Stimulated activated naive B cell treated with anti-CD40 and anti-IgM and Interleukin-4, amounts not matched to agents 10 μg/mL and 1 μg/mL and 100 μg/mL, for 72 hours (primary cell): ENCODE measurements at regions not wholly inside any gene's neighbourhood (a gene's known extent, or its start where the extent isn't known, plus 50 kb on each side); places are given as distances from the start of the nearest gene placed in this dataset.

Source experiments
- ATAC-seq, 2 donors: fragments of 150-1000 bp; cut with Tn5 transposase; replicated peaks; 2 replicates each; pipeline ENCODE4 v1.10.0; 2021; ENCODE audit warnings: moderate library complexity in 1 of 2
- DNase-seq: peaks from one replicate; pipeline ENCODE4 v3.0.0; 2021
- H3K27ac Mint-ChIP-seq: one replicate; pipeline ENCODE4 v1.8.0; 2022; ENCODE audit warnings: mild to moderate bottlenecking, mixed read lengths
- H3K27me3 Mint-ChIP-seq, 2 donors: one replicate each; pipeline ENCODE4 v1.8.0; 2022; ENCODE audit warnings: mixed read lengths in 2 of 2
- H3K36me3 Mint-ChIP-seq, 2 donors: one replicate each; pipeline ENCODE4 v1.8.0; 2022; ENCODE audit warnings: mixed read lengths in 2 of 2, mild to moderate bottlenecking in 1 of 2
- H3K4me1 Mint-ChIP-seq, 2 donors: one replicate each; pipeline ENCODE4 v1.8.0; 2022; ENCODE audit warnings: mixed read lengths in 2 of 2, mild to moderate bottlenecking in 1 of 2
- H3K4me3 Mint-ChIP-seq, 2 donors: one replicate each; pipeline ENCODE4 v1.8.0; 2022; ENCODE audit warnings: mild to moderate bottlenecking in 2 of 2, mixed read lengths in 2 of 2, moderate library complexity in 1 of 2
- H3K9me3 Mint-ChIP-seq, 2 donors: one replicate each; pipeline ENCODE4 v1.8.0; 2022; ENCODE audit warnings: mixed read lengths in 2 of 2, mild to moderate bottlenecking in 1 of 2

DNA sequence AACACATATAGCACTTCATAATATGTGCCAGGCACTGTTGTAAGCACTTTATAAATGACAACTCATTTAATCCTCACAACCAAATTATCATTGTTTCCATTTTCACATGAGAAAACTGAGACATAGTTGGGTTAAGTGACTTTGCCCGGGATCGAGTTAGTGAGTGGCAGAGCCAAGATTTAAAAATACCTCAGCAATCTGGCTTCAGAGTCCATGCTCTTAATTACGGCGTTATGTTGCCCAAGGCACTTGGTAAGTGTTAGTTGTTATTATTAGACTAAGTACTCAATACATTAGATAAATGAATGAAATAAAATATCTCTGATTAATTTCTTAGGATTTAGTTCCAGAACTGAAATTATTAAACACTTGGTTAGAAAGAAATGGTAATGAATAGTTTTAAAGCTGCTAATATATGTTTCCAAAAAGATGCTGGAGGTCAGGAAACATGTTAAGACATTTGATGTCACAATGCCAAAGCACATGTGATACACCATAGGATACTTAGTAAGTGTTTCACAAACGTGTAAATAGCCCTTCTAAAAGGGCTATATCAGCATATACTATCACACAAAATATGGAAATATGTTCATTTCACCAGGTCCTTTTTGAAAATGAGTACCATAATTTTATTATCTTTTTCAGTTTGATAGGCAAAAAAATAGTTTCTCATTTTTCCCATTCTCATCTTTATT is 301.9 kb downstream of the GPAT3 start:
- no peak for DNase-seq
- H3K4me1 Mint-ChIP-seq, result no peaks in the 10 kb centered on the region
- peaks cover 0 to 1% of the 10 kb centered on the region in 2 donors for H3K9me3 Mint-ChIP-seq
- no peak overlapping the region for H3K4me3 Mint-ChIP-seq
- H3K36me3 Mint-ChIP-seq, result no peaks in the 10 kb centered on the region
- no peak for ATAC-seq
- H3K27ac Mint-ChIP-seq, result no peak overlapping the region
- no peaks in the 10 kb centered on the region for H3K27me3 Mint-ChIP-seq

DNA sequence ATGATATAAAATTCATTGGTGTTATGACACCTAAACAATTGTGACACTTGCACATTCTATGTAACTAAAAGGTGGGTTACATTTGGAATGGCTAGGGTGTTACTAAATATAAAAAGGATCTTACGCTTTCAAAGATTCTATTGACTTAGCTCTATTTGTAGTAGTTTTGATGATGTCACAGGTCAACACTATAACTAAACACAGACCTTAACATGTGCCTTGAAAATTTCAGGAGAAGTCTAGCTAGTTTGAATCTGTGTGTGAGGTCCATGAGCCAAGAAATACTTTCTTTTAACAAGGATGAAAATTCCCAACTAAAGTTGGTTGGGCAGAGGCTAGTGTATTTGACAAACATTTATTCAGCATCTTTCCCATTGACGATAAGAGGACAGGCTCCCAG is 298.0 kb downstream of the GPAT3 start:
- H3K36me3 Mint-ChIP-seq, result no peaks in the 10 kb centered on the region
- ATAC-seq (no peak), DNase-seq (no peak)
- H3K9me3 Mint-ChIP-seq, result peaks cover 0 to 1% of the 10 kb centered on the region in 2 donors
- H3K27ac Mint-ChIP-seq, result no peak overlapping the region
- H3K27me3 Mint-ChIP-seq, result no peaks in the 10 kb centered on the region
- H3K4me1 Mint-ChIP-seq, result no peaks in the 10 kb centered on the region
- no peak overlapping the region for H3K4me3 Mint-ChIP-seq

DNA sequence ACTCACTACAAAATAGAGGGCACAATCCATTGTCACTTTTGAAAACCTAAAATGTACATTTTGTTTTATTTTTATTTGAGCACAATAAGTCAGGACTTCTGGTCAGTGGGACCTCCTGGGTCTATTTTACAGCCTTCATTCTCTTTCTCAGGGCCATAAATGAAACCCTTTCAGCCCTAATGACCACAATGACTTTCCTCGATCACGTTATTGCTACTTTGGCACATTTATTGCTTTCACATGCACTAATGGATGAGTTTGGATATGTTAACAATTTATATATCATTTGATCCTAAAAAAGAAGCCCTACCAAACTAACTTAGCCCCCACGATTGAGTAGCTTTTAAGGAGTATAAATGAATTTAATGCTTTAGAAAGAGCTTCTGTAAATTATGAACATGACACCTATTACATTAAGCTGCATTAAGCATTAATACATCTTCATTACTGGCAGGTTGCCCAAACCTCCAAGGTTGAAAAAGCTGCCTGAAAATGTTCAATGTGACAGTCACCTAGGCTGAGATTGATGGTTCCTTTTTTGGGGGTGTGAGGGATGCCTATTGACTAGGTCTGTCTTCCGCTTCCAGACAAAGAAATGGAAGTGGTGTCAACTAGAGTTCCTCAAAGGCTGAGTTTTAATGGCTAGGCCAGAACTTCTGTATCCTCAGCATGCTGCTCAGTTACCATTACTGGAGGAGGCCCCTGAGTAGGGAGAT is 296.4 kb downstream of the GPAT3 start:
- Mint-ChIP-seq H3K9me3 (peaks cover 0 to 1% of the 10 kb centered on the region in 2 donors), H3K27me3 (no peaks in the 10 kb centered on the region), H3K4me3 (no peak overlapping the region), H3K27ac (no peak overlapping the region), H3K36me3 (no peaks in the 10 kb centered on the region), H3K4me1 (no peaks in the 10 kb centered on the region)
- ATAC-seq, result no peak
- DNase-seq, result no peak

DNA sequence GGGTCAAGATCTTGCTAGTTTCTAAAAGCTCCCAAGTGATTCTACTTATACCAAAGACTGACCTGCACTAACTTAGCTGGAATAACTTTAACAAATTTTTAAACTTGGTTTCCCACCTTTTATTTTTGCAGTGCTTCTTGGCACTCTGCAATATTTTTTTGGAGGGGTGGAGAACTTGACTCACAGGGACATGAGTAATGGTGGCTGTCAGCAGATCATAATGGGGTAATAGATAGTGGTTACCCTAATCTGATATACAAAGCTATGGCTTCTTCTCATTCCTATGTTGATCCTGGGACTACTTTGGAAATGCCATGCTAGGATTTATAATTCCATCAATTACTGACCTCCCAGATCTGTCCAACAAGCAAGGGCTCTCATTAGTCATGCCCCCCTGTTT is 295.7 kb downstream of the GPAT3 start:
- no peak for DNase-seq
- Mint-ChIP-seq H3K4me1 (no peaks in the 10 kb centered on the region), H3K36me3 (no peaks in the 10 kb centered on the region), H3K4me3 (no peak overlapping the region), H3K27me3 (no peaks in the 10 kb centered on the region), H3K27ac (no peak overlapping the region), H3K9me3 (peaks cover 0 to 1% of the 10 kb centered on the region in 2 donors)
- no peak for ATAC-seq

DNA sequence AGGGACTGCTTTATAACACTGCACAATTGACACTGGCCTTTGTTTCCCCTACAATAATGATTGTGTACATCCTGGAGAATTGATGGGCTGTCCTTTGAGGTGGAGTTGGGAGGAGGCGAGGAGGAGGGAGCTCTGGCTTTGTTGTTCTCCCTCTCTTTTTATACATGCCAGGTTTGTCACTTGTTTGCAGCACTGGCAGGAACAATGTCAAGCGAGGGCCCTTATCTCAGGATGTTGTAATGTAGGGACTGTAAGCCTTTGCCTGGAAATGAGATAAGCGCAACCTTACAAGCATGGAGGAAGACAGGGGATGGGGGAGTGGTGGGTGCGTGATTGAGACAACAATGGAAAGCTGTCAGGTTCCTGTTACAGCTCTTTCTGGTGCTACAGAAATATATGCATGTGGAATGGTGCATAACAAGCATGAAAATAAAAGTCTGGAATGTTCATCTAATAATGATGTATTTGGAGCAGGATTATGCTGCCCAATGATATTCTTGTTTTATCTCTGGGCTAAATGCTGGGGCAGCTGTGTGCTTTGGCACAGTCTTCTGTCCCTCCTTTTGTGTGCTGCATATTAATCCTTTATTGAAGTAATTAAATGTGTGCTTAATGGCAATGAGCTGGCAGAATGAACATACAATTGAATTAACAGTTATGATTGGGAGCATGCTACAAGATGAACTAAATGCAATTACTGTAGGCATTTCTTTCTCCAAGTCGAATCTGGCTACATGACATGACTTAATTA is 294.4 kb downstream of the GPAT3 start:
- no peaks in the 10 kb centered on the region for H3K4me1 Mint-ChIP-seq
- H3K9me3 Mint-ChIP-seq, result peaks cover 0 to 3% of the 10 kb centered on the region in 2 donors
- no peak for DNase-seq
- no peak overlapping the region for H3K27ac Mint-ChIP-seq
- no peak overlapping the region for H3K4me3 Mint-ChIP-seq
- no peaks in the 10 kb centered on the region for H3K36me3 Mint-ChIP-seq
- ATAC-seq, result no peak
- no peaks in the 10 kb centered on the region for H3K27me3 Mint-ChIP-seq

DNA sequence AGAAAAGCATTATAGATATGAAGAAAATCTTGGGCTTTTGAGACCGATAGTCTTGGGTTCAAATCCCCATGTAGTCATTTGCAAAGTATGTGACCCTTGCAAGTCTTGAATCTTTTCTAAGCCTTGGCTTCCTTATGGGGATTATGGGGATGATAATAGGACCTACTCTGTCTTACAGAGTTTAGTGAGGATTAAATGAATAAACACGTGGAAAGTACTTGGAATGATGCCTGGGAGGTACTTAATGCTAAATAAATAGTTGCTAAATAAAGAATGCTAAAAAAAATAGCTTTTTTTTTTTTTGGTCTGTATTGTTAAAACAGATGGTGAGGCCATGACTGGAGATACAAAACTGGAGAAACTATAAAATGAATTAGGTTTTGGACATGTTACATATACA is 292.7 kb downstream of the GPAT3 start:
- peaks cover 0 to 4% of the 10 kb centered on the region in 2 donors for H3K9me3 Mint-ChIP-seq
- no peaks in the 10 kb centered on the region for H3K4me1 Mint-ChIP-seq
- DNase-seq, result no peak
- H3K27ac Mint-ChIP-seq, result no peak overlapping the region
- H3K27me3 Mint-ChIP-seq, result no peaks in the 10 kb centered on the region
- H3K4me3 Mint-ChIP-seq, result no peak overlapping the region
- no peaks in the 10 kb centered on the region for H3K36me3 Mint-ChIP-seq
- ATAC-seq, result no peak

DNA sequence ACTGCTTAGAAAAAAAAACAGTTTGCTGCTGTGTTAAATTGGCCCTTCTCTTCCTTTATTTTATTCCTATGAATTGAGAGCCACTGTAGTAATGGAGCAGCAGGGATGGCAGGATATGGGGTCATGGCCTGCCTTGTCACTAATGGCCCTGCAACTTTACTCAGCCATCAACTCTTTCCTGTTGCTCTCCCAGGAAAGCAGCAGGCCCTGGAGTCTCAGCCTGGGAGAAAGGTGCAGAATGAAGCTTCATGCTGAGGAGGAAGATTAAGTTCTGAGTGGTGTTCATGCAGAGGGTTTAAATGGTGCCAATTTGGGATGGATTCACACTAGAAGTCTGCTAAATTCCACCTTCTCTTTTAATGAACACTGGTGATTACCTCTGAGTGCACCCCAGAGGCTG is 285.6 kb downstream of the GPAT3 start:
- no peaks in the 10 kb centered on the region for H3K27me3 Mint-ChIP-seq
- ATAC-seq (no peak), DNase-seq (no peak)
- no peak overlapping the region for H3K27ac Mint-ChIP-seq
- H3K9me3 Mint-ChIP-seq, result peaks cover 7 to 11% of the 10 kb centered on the region in 2 donors
- no peaks in the 10 kb centered on the region for H3K4me1 Mint-ChIP-seq
- H3K4me3 Mint-ChIP-seq, result no peak overlapping the region
- peaks cover 0 to 2% of the 10 kb centered on the region in 2 donors for H3K36me3 Mint-ChIP-seq

DNA sequence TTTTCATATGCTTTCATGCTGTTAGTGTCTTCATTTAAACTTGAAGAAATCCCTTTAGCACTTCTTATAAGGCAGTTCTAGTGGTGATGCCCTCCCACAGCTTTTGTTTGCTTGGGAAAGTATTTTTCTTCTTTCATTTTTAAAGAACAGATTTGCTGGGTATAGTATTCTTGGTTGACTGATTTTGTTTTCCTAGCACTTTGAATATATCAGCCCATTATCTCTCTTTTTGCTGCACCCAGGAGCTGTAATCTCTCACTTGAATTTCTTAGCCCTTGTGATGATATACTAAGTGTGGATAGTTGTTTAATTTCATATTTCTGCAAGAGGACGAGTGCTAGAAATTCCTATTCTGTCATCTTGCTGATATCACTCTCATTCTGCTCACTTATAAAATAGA is 283.7 kb downstream of the GPAT3 start:
- ATAC-seq (no peak), DNase-seq (no peak)
- Mint-ChIP-seq H3K27ac (no peak overlapping the region), H3K27me3 (no peaks in the 10 kb centered on the region), H3K36me3 (peaks cover 0 to 2% of the 10 kb centered on the region in 2 donors), H3K4me3 (no peak overlapping the region), H3K4me1 (no peaks in the 10 kb centered on the region), H3K9me3 (peaks cover 7 to 11% of the 10 kb centered on the region in 2 donors)

DNA sequence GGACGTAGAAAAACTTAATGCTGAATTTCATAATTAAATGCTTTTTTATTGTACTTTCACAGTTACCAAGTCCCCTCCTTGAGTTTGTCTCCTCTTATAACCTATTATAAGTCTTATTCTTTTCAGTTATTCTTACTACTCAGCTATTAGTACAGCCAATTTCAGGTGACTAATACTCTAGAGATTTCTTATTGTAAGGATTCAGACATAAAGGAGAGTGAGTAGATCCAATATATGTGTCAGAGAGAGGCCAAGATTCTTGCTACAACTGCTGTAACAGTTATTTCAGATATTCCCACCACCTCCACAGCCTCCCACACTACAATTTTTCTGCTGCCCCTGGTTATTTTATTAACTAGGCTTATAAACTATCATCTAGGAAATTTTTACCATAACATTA is 274.5 kb downstream of the GPAT3 start:
- no peak for DNase-seq
- ATAC-seq, result no peak
- Mint-ChIP-seq H3K27ac (no peak overlapping the region), H3K4me3 (no peak overlapping the region), H3K9me3 (peaks cover 0 to 3% of the 10 kb centered on the region in 2 donors), H3K4me1 (no peaks in the 10 kb centered on the region), H3K27me3 (no peaks in the 10 kb centered on the region), H3K36me3 (no peaks in the 10 kb centered on the region)

DNA sequence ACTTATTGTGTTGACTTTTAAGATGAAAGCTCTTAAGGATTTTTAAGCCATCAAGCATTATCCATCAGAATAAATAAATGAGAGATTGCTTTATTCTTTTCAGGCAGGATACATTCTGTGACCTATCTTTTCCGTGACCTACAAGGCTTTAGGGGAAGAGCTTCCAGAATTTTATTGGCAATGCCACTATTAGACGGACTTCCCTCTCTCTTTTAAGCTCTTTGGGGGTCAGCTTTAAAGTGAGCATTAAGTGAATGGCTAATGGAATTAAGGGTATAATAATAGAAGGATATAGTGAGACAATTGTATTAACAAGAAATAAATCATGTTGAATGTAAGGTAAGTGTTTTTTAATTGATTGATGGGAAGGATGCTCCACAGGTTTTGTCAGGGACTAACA is 273.7 kb downstream of the GPAT3 start:
- peaks cover 0 to 1% of the 10 kb centered on the region in 2 donors for H3K9me3 Mint-ChIP-seq
- no peak overlapping the region for H3K27ac Mint-ChIP-seq
- no peak overlapping the region for H3K4me3 Mint-ChIP-seq
- DNase-seq (no peak), ATAC-seq (no peak)
- H3K27me3 Mint-ChIP-seq, result no peaks in the 10 kb centered on the region
- no peaks in the 10 kb centered on the region for H3K36me3 Mint-ChIP-seq
- H3K4me1 Mint-ChIP-seq, result no peaks in the 10 kb centered on the region

DNA sequence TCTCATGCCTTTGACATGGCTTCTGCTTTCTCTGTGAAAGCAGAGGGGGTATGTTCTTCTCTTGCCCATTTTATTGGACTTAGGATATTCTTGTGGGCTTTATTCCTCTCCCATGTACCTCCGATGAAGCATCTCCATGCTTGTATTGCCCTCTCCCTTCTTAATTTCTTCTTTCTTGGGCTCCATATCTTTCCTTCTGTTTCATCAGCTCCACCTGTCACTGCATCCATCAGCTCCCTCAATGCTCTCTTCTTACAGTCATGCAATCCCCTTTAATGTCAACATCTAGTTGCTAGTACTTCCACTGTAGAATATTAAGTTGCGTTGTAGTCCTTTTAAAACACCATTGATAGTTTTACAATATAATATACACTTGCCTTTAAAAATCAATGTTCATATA is 257.6 kb downstream of the GPAT3 start:
- Mint-ChIP-seq H3K27ac (no peak overlapping the region), H3K4me1 (no peaks in the 10 kb centered on the region), H3K9me3 (no peaks in the 10 kb centered on the region), H3K4me3 (no peak overlapping the region), H3K36me3 (no peaks in the 10 kb centered on the region), H3K27me3 (peaks cover 5 to 9% of the 10 kb centered on the region in 2 donors)
- DNase-seq (no peak), ATAC-seq (no peak)

DNA sequence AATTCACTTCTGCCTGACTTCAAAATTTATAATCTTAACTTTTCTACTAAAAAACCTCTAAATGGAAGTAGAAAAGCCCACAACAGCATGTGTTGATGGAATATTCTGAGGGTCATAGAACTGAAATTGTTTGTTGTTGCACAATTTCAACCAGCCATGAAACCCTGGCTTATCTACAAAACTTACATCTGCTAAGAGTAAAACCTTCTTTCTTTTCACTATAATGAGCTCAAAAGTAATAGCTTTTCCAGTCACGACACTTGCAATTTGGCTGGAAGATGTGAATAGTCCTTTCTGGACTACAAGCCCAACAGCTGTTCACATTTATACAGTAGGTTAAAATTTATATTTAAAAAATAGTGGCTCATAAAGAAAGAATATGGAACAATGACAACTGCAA is 250.0 kb downstream of the GPAT3 start:
- Mint-ChIP-seq H3K27ac (no peak overlapping the region), H3K36me3 (no peaks in the 10 kb centered on the region)
- no peak for DNase-seq

DNA sequence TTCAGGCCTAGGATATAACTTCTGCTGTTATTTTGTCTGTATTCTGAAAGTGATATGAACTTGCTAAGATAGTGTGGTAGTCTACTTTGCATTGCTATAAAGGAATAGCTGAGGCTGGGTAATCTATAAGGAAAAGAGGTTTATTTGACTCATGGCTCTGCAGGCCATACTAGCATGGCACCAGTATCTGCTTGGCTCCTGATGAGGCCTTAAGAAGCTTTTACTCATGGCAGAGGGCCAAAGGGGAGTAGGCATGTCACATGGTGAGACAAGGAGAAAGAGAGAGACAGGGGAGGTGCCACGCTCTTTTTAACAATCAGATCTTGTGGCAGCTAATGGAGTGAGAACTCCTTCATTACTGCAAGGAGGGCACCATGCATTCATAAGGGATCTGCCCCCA is 247.3 kb downstream of the GPAT3 start:
- no peak overlapping the region for H3K4me3 Mint-ChIP-seq
- H3K4me1 Mint-ChIP-seq, result no peaks in the 10 kb centered on the region
- peaks cover 0 to 5% of the 10 kb centered on the region in 2 donors for H3K27me3 Mint-ChIP-seq
- ATAC-seq, result no peak
- H3K27ac Mint-ChIP-seq, result no peak overlapping the region
- H3K36me3 Mint-ChIP-seq, result no peaks in the 10 kb centered on the region
- no peaks in the 10 kb centered on the region for H3K9me3 Mint-ChIP-seq
- DNase-seq, result no peak

More for the DNA sequence above, 250.0 kb downstream of the GPAT3 start:
- Mint-ChIP-seq H3K4me1 (no peaks in the 10 kb centered on the region), H3K4me3 (no peak overlapping the region), H3K27me3 (no peaks in the 10 kb centered on the region), H3K9me3 (no peaks in the 10 kb centered on the region)
- no peak for ATAC-seq

DNA sequence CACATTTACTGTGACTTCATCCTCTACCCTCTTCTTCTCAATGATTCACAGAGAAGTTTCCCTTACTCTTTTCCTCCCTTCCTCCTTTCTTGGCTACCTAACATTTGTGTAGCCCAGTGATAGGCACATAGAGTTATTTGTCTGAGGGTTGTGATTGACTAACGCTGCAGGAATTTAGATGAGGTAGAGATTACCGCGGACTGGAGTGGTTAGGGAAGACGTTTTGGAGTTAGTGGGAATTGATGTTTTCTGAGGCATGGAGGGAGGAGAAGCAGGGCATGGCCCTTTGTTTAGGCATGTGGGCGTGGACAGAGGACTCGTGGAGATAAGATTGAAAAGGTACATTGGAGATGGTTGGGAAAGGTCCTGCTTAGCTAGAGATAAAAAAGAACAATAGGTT is 246.7 kb downstream of the GPAT3 start:
- Mint-ChIP-seq H3K27me3 (peaks cover 0 to 5% of the 10 kb centered on the region in 2 donors), H3K27ac (no peak overlapping the region), H3K4me3 (no peak overlapping the region), H3K9me3 (no peaks in the 10 kb centered on the region), H3K36me3 (no peaks in the 10 kb centered on the region), H3K4me1 (no peaks in the 10 kb centered on the region)
- no peak for ATAC-seq
- DNase-seq, result no peak

DNA sequence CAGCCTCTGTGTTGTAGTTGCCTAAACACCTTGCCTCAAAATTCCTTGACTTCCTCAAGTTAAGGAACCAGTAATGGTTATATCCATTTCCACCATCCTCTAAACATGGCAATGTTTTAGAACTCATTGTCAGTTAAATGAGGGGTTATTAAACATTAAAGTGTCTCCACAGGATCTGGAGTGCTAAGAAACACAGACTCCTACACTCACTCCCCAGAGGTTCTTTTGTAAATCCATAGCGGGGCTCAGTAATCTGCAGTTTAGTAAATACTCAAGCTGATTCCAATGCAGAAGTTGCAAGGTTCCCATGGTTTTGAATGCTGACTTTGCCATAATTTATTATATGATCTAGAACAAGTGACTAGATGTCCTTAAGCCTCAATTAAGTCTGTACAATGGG is 245.5 kb downstream of the GPAT3 start:
- H3K4me1 Mint-ChIP-seq, result no peaks in the 10 kb centered on the region
- no peaks in the 10 kb centered on the region for H3K9me3 Mint-ChIP-seq
- H3K27me3 Mint-ChIP-seq, result peaks cover 0 to 5% of the 10 kb centered on the region in 2 donors
- H3K36me3 Mint-ChIP-seq, result no peaks in the 10 kb centered on the region
- H3K4me3 Mint-ChIP-seq, result no peak overlapping the region
- H3K27ac Mint-ChIP-seq, result no peak overlapping the region
- no peak for ATAC-seq
- no peak for DNase-seq
